Mucosa of descending colon (tissue), 3 donors: ENCODE measurements at regions not wholly inside any gene's neighbourhood (a gene's known extent, or its start where the extent isn't known, plus 50 kb on each side); places are given as distances from the start of the nearest gene placed in this dataset.

ENCODE experiments used
- ATAC-seq: fragments of 200-7000 bp; cut with Tn5 transposase; one replicate; pipeline ENCODE4 v1.9.1; 2020; ENCODE audit warnings: mild to moderate bottlenecking, moderate library complexity
- DNase-seq, 3 donors: peaks; one replicate each; pipeline ENCODE4 v3.0.0-alpha.2; 2020
- H3K36me3 ChIP-seq: fragments of 200-600 bp; one replicate; pipeline ENCODE4 v1.8.0; 2021; ENCODE audit warnings: low read depth, mild to moderate bottlenecking
- H3K4me1 ChIP-seq: fragments of 200-600 bp; one replicate; pipeline ENCODE4 v1.8.0; 2021; ENCODE audit warnings: low read depth, mild to moderate bottlenecking
- H3K4me3 ChIP-seq: fragments of 200-600 bp; one replicate; pipeline ENCODE4 v1.8.0; 2021; ENCODE audit warnings: mild to moderate bottlenecking
- H3K9me3 ChIP-seq: fragments of 200-600 bp; one replicate; pipeline ENCODE4 v1.8.0; 2021; ENCODE audit warnings: mild to moderate bottlenecking
- intact Hi-C, 2 donors: fragments of 100-400 bp; cut with DNase I in 1 of 2; cut with micrococcal nuclease in 1 of 2; formaldehyde crosslinking; loops; one replicate each; pipeline versions ENCODE4 v1.11.0 to v1.11.1; 2022; cut with DNase I, micrococcal nuclease
- TF ChIP-seq, protein P1 (sequence below): fragments of 200-600 bp; IDR thresholded peaks from one replicate; pipeline ENCODE4 v1.8.0; 2022; ENCODE audit warnings: antibody characterized with exemption, mild to moderate bottlenecking
- donor health status: DM: no; HTN: no; CAD: no; lungs with moderate emphysema.
- donor health status: DM: no; HTN: no; CAD: no.
- donor health status: DM: no; HTN: yes; CAD: no.

DNA sequence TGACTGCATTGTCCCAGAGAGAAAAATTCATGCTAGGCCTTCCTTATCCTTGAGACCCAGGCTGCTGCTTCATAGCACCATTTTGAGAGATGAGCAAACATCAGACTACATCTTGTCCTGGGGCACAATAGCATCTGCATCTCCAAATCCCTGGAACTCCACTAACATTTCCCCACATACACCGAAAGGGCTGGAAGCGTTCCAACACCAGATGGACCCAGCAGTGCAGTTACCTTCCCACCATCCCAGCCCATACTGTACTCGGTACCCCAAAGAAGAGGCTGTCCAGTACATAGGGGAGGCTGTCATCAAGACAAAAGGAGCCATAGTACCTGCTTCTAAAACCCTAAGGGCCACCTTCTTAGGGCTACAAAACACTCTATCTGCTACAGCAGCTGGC is 547.2 kb upstream of the CHORDC1 start:
- no peak for ATAC-seq
- peaks cover 22% of the 10 kb centered on the region for H3K9me3 ChIP-seq
- H3K36me3 ChIP-seq: no peaks in the 10 kb centered on the region
- intact Hi-C loops: no loop called here
- no peaks in the 10 kb centered on the region for H3K4me1 ChIP-seq
- TF ChIP-seq, protein P1, sequence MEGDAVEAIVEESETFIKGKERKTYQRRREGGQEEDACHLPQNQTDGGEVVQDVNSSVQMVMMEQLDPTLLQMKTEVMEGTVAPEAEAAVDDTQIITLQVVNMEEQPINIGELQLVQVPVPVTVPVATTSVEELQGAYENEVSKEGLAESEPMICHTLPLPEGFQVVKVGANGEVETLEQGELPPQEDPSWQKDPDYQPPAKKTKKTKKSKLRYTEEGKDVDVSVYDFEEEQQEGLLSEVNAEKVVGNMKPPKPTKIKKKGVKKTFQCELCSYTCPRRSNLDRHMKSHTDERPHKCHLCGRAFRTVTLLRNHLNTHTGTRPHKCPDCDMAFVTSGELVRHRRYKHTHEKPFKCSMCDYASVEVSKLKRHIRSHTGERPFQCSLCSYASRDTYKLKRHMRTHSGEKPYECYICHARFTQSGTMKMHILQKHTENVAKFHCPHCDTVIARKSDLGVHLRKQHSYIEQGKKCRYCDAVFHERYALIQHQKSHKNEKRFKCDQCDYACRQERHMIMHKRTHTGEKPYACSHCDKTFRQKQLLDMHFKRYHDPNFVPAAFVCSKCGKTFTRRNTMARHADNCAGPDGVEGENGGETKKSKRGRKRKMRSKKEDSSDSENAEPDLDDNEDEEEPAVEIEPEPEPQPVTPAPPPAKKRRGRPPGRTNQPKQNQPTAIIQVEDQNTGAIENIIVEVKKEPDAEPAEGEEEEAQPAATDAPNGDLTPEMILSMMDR: no peak
- no peak for DNase-seq
- H3K4me3 ChIP-seq: no peak overlapping the region

DNA sequence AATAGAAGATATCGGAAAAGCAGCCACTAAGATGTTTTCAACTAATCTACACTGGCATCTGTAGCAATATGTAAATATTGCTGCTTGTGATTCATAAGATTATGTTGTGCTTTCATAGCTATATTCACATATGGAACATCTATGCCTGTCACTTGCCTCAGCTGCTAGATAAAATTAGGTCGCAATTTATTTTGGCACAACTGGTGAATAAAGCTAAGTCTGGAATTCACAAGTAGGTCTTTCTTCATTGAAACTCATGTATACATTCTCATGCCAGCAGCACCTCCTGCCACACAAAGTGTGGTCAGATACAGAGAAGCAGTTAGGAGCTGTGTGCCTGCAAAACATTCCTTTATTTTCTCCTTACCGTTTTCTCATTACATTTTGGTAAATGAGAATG is 543.3 kb upstream of the CHORDC1 start:
- TF ChIP-seq, protein P1: no peak
- intact Hi-C loops: no loop called here
- ATAC-seq (no peak), DNase-seq (no peak)
- H3K36me3 ChIP-seq: no peaks in the 10 kb centered on the region
- H3K9me3 ChIP-seq: peaks cover 19% of the 10 kb centered on the region
- H3K4me1 ChIP-seq: no peaks in the 10 kb centered on the region
- no peak overlapping the region for H3K4me3 ChIP-seq

DNA sequence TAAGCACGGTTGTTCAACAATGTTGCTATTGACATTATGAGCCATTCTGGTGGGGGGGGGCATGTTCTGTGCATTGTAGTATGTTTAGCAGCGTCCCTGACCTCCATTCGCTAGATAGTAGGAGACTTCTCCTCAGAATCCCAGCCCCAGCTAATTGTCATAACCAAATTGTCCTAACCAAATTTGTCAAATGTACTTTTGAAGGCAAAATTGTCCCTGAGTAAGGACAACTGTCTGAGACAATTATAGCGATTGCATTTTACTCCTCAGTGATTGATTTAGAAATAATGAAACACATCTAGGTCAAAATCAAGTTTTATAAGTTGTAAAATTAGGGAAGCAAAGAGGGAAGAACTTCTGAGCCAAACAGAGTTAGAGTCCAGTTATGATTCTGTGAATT is 541.8 kb upstream of the CHORDC1 start:
- H3K9me3 ChIP-seq: peaks cover 11% of the 10 kb centered on the region
- intact Hi-C loops: no loop called here
- TF ChIP-seq, protein P1: no peak
- no peaks in the 10 kb centered on the region for H3K36me3 ChIP-seq
- no peaks in the 10 kb centered on the region for H3K4me1 ChIP-seq
- ATAC-seq (no peak), DNase-seq (no peak)
- H3K4me3 ChIP-seq: no peak overlapping the region

DNA sequence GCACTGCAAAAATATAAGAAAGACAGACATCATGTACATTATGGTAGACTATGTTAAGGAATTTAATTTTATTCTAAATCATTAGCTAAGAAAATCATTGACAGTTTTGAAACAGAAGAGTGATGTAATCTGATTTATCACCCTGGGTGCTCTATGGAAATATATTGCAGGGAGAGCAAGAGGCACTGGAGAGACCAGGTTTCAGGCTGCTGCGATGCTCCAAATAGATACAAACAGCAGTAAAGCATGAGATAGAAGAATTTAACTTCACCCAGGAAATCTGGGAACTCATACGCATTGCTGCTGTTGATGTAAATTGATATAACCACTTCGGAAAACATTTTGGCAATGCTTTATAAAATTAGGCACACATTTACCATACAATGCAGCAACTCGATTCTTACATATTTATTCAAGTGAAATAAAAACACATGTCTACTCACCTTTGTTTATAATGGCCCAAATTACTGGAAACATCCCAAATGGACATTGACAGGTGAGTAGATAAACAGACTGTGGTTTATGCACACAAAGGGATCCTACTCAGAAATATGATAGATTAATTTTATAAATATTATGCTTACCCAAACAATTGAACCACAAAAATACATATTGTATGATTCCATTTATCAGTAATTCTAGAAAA is 535.1 kb upstream of the CHORDC1 start:
- Histone ChIP-seq H3K36me3 (no peaks in the 10 kb centered on the region), H3K4me3 (no peak overlapping the region), H3K4me1 (no peaks in the 10 kb centered on the region), H3K9me3 (peaks cover 20% of the 10 kb centered on the region)
- DNase-seq (no peak), ATAC-seq (no peak)
- intact Hi-C loops: no loop called here
- TF ChIP-seq, protein P1: no peak

DNA sequence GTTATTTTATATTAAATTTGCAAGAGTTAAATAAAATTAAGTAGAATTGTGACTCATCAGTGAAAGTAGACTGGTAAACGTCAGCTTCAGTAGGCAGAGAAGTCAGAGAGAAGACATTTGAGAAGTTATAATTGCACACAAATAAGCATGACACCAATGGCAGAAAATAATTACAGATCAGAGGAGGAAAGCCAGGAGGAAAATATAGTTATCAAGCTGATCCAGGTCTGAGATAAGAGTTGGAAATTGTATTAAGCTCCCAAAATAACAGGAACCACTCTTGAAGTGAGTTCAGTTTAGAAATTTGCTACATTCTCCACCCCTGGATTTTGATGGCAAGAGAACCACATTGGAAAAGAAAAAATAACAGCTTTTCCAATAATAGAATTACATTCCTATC is 533.8 kb upstream of the CHORDC1 start:
- ATAC-seq: no peak
- DNase-seq: no peak

More for the DNA sequence above, 533.8 kb upstream of the CHORDC1 start:
- intact Hi-C loops: no loop called here
- TF ChIP-seq, protein P1: no peak
- no peak overlapping the region for H3K4me3 ChIP-seq
- H3K4me1 ChIP-seq: no peaks in the 10 kb centered on the region
- H3K9me3 ChIP-seq: peaks cover 20% of the 10 kb centered on the region
- H3K36me3 ChIP-seq: no peaks in the 10 kb centered on the region
